Transverse colon (tissue), 3 donors: ENCODE measurements at regions not wholly inside any gene's neighbourhood (a gene's known extent, or its start where the extent isn't known, plus 50 kb on each side); places are given as distances from the start of the nearest gene placed in this dataset.
"Not testable (repeated sequence)": the region's sequence is repeated elsewhere in the genome, so short reads cannot be mapped to it uniquely, and the experiment has no call there.

ENCODE experiments used
- CTCF ChIP-seq, 5 experiments: fragments of 200-600 bp in 3 of 5; fragments of 450-650 bp in 2 of 5; sonication (generic) in 3 of 5; IDR thresholded peaks; 1 replicate in 2 of 5; 2 replicates in 3 of 5; pipeline ENCODE4 v1.5.1; 2016 to 2017; ENCODE audit warnings: antibody characterized with exemption in 5 of 5, inconsistent platforms in 3 of 5, mild to moderate bottlenecking in 2 of 5, moderate library complexity in 1 of 5
- EP300 ChIP-seq: sonication (generic); formaldehyde crosslinking; IDR thresholded peaks from one replicate; pipeline ENCODE4 v1.6.1; 2017; ENCODE audit warnings: antibody characterized with exemption, low read depth
- POLR2A ChIP-seq: fragments of 450-650 bp; IDR thresholded peaks from one replicate; pipeline ENCODE4 v1.6.1; 2016; ENCODE audit warnings: antibody characterized with exemption, mild to moderate bottlenecking, moderate library complexity

- not testable (repeated sequence) for TF ChIP-seq CTCF (IDR thresholded peaks at IDR 0.05); EP300; POLR2A
These were observed 79.6 kb upstream of the KIF5B start for GRCh38 chr10:32135796-32136195.
